Cardiac muscle cell (in vitro differentiated cells and primary cell): ENCODE measurements at regions not wholly inside any gene's neighbourhood (a gene's known extent, or its start where the extent isn't known, plus 50 kb on each side); places are given as distances from the start of the nearest gene placed in this dataset.

Experiments
- DNase-seq, 2 donors: peaks; one replicate each; pipeline versions ENCODE4 v3.0.0 to v3.0.0-alpha.2; 2010 to 2017; ENCODE audit warnings: low read depth in 1 of 2, low spot score in 1 of 2
- H3K27ac ChIP-seq: fragments of 200-600 bp; sonication (generic); 2 replicates; pipeline ENCODE4 v1.5.1; 2016
- H3K27me3 ChIP-seq: fragments of 200-600 bp; sonication (generic); 2 replicates; pipeline ENCODE4 v1.6.0; 2016; ENCODE audit warnings: control low read depth
- H3K36me3 ChIP-seq: fragments of 200-600 bp; sonication (generic); 2 replicates; pipeline ENCODE4 v1.5.1; 2016; ENCODE audit warnings: control low read depth
- H3K4me1 ChIP-seq: fragments of 200-600 bp; sonication (generic); 2 replicates; pipeline ENCODE4 v1.8.1; 2017; ENCODE audit warnings: low read depth, mild to moderate bottlenecking, mixed run types
- H3K4me3 ChIP-seq: fragments of 200-600 bp; sonication (generic); 2 replicates; pipeline ENCODE4 v1.5.1; 2016; ENCODE audit warnings: mild to moderate bottlenecking
- H3K9me3 ChIP-seq: fragments of 200-600 bp; sonication (generic); 2 replicates; pipeline ENCODE4 v1.5.1; 2017; ENCODE audit warnings: low read depth, mild to moderate bottlenecking, control low read depth
- CTCF ChIP-seq: IDR thresholded peaks from 2 replicates; pipeline ENCODE4 v1.5.1; 2012; ENCODE audit warnings: low read depth, mild to moderate bottlenecking, low read length

GRCh38 chr21:17738176-17738953 lies 80.8 kb downstream of the C21orf91 start:
- Histone ChIP-seq H3K9me3 (no peaks in the 10 kb centered on the region), H3K36me3 (no peaks in the 10 kb centered on the region), H3K4me3 (no peak overlapping the region), H3K27ac (no peak overlapping the region), H3K27me3 (no peaks in the 10 kb centered on the region), H3K4me1 (no peaks in the 10 kb centered on the region)
- TF ChIP-seq CTCF, result no peak
- no peak for DNase-seq

- Histone ChIP-seq H3K27ac (no peak overlapping the region), H3K4me3 (no peak overlapping the region), H3K9me3 (no peaks in the 10 kb centered on the region), H3K4me1 (no peaks in the 10 kb centered on the region), H3K36me3 (no peaks in the 10 kb centered on the region), H3K27me3 (no peaks in the 10 kb centered on the region)
- TF ChIP-seq CTCF, result no peak
- DNase-seq, result no peak
Measured at GRCh38 chr21:17736072-17736471, 83.1 kb downstream of the C21orf91 start.

GRCh38 chr21:17733209-17733608 lies 85.9 kb downstream of the C21orf91 start:
- Histone ChIP-seq H3K4me1 (no peaks in the 10 kb centered on the region), H3K27me3 (no peaks in the 10 kb centered on the region), H3K4me3 (no peak overlapping the region), H3K27ac (no peak overlapping the region), H3K36me3 (no peaks in the 10 kb centered on the region), H3K9me3 (no peaks in the 10 kb centered on the region)
- no peak for DNase-seq
- TF ChIP-seq CTCF, result no peak

GRCh38 chr21:17732306-17732705 lies 86.8 kb downstream of the C21orf91 start:
- no peak for DNase-seq
- Histone ChIP-seq H3K4me1 (no peaks in the 10 kb centered on the region), H3K36me3 (no peaks in the 10 kb centered on the region), H3K27me3 (no peaks in the 10 kb centered on the region), H3K9me3 (no peaks in the 10 kb centered on the region), H3K4me3 (no peak overlapping the region), H3K27ac (no peak overlapping the region)
- no peak for TF ChIP-seq CTCF

GRCh38 chr21:17731554-17731953 lies 87.6 kb downstream of the C21orf91 start:
- no peaks in the 10 kb centered on the region for H3K36me3 ChIP-seq

More at GRCh38 chr21:17731554-17731953, 87.6 kb downstream of the C21orf91 start:
- H3K9me3 ChIP-seq, result no peaks in the 10 kb centered on the region
- H3K4me1 ChIP-seq, result no peaks in the 10 kb centered on the region
- H3K27ac ChIP-seq, result no peak overlapping the region
- TF ChIP-seq CTCF, result no peak
- H3K27me3 ChIP-seq, result no peaks in the 10 kb centered on the region
- DNase-seq, result no peak
- H3K4me3 ChIP-seq, result no peak overlapping the region
